ENCODE measurements at regions not wholly inside any gene's neighbourhood (a gene's known extent, or its start where the extent isn't known, plus 50 kb on each side); places are given as distances from the start of the nearest gene placed in this dataset.
"Not testable (repeated sequence)": the region's sequence is repeated elsewhere in the genome, so short reads cannot be mapped to it uniquely, and the experiment has no call there.

DNA sequence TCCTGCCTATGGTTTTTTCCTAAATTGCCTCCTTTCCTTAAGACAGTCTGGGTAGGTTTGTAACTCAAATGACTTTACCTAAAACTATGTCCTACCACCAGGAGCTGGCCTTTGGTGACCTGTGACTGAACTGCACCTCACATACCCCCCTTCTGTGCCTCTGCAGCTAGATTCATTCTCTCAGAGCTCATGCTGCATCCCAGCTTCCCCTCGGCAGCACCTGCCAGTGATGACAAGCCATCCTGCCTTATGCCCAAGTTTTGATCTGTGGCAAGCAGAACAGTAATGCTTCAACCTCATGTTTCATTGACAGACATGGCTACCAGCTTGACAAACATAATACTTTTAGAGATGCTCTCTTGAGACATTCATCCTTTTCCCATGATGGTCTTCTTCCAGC lies 141.9 kb downstream of the TSEN15 start:
- POLR2A ChIA-PET = no interaction called here
- TF ChIP-seq, protein P1, sequence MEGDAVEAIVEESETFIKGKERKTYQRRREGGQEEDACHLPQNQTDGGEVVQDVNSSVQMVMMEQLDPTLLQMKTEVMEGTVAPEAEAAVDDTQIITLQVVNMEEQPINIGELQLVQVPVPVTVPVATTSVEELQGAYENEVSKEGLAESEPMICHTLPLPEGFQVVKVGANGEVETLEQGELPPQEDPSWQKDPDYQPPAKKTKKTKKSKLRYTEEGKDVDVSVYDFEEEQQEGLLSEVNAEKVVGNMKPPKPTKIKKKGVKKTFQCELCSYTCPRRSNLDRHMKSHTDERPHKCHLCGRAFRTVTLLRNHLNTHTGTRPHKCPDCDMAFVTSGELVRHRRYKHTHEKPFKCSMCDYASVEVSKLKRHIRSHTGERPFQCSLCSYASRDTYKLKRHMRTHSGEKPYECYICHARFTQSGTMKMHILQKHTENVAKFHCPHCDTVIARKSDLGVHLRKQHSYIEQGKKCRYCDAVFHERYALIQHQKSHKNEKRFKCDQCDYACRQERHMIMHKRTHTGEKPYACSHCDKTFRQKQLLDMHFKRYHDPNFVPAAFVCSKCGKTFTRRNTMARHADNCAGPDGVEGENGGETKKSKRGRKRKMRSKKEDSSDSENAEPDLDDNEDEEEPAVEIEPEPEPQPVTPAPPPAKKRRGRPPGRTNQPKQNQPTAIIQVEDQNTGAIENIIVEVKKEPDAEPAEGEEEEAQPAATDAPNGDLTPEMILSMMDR (IDR thresholded peaks at IDR 0.05; ENCODE audit: control extremely low read depth, extremely low read depth, low read depth, missing control alignments) = no peak
- CTCF ChIA-PET = no interaction called here
- no peak for DNase-seq (ENCODE audit: extremely low spot score)

DNA sequence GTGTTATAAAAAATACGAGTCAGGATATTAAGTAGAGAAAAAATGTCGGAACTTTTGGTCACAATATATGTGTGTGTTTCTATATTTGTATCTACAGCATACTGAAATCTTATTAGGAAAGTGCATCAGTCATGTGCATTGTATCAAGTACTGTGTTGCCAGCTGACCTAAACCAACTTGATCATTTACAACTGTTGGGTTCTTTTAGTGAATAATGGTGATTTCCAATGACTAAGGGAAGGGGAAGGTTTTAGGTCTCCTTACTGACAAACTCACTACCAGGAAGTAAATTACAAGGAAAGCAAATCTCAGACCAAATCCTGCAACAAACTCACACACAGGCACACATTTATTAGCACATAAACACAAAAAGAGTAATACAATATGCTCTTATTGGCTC lies 142.7 kb downstream of the TSEN15 start:
- POLR2A ChIA-PET = no interaction called here
- DNase-seq (ENCODE audit: extremely low spot score) = no peak
- CTCF ChIA-PET = interaction anchor here (1.3 kb wide), 1 partner anchor 17 kb away, joined by 3 read pairs; no protein-coding TSS in a partner anchor
- TF ChIP-seq, protein P1 (IDR thresholded peaks at IDR 0.05; ENCODE audit: control extremely low read depth, extremely low read depth, low read depth, missing control alignments) = no peak

DNA sequence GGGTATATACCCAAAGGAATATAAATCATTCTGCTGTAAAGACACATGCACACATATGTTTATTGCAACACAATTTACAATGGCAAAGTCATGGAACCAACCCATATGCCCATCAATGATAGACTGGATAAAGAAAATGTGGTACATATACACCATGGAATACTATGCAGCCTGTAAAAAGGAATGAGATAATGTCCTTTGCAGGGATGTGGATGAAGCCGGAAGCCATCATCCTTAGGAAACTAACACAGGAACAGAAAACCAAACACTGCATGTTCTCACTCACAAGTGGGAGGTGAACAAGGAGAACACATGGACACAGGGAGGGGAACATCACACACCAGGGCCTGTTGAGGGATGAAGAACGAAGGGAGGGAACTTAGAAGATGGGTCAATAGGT lies 144.2 kb downstream of the TSEN15 start:
- CTCF ChIA-PET = interaction anchor here (1.4 kb wide), 1 partner anchor 13 kb away, joined by 4 read pairs; no protein-coding TSS in a partner anchor
- POLR2A ChIA-PET; DNase-seq (ENCODE audit: extremely low spot score): not testable (repeated sequence)

DNA sequence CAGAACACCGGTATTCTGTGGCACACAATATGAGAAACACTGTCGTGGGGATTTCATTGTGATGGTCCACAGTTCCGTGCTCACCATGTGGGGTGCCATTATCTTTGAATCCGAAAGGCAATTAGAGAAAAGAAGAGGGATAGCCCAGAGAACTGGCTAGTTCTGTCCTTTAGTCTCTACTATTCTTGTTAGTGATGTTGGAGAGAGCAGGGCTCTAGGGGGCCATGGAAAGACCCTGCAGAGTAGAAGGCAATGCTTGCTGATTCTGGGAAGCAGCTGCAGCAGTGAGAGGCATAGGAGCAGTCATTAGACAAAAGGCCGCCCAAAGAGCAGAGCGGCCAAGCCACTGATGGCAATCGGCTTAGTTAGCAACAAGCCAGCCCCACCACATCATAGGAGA lies 146.3 kb downstream of the TSEN15 start:
- POLR2A ChIA-PET = no interaction called here
- DNase-seq (ENCODE audit: extremely low spot score) = no peak
- CTCF ChIA-PET = no interaction called here
- TF ChIP-seq, protein P1 (IDR thresholded peaks at IDR 0.05; ENCODE audit: control extremely low read depth, extremely low read depth, low read depth, missing control alignments) = no peak

DNA sequence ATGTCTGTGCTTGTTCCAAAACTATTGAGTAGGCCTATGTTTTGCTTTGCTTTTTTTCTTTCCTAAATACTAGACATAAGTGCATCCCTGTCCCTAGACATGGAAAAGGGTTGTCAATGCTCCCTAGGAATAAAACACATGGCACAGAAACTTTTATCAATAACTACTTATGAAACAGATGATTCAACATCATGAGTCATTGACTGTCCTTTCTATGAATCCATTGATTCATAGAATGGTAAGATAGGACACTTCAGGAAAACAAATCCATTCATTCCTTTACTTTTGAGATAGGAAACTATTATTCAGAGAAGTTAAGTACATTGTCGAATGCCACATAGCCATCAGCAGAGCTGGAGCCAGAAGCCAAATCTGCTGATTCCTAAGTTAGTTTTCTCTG lies 147.5 kb downstream of the TSEN15 start:
- TF ChIP-seq, protein P1 (IDR thresholded peaks at IDR 0.05; ENCODE audit: control extremely low read depth, extremely low read depth, low read depth, missing control alignments) = no peak
- ChIA-PET POLR2A (no interaction called here), CTCF (interaction anchor here (0.9 to 2.0 kb wide), 5 partner anchors 11 to 465 kb away, joined by 3 to 5 read pairs (median 4); no protein-coding TSS in a partner anchor)
- no peak for DNase-seq (ENCODE audit: extremely low spot score)

DNA sequence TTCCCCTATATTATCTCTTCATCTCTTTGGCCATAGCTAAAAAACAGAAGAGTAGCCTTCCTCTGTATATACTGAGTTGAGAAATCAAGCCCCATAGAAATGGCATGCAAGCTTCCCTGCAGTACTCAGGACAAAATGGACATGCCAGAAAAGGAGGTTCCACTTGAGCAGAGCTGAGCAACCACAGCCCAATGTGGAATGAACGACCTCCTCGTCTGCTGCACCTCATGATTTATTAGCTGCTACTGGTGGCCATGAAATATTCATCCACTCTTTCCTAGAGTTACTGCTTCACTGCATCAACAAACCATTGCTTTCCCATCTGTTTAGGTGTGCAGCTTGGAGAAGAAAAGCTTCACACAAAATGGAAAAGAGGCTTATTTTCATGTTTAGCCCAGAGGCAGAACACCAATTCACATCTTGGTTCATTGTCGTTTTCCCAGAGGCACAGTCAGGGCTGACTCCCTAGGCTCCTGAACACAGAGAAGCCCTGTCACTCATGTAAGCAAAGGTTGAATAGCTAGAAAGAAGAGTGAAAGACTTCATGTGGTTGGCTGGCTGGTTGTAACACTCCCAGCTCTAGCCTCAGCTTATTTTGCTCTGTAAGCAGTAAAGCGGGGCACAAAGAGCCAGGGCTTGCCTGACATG lies 148.0 kb downstream of the TSEN15 start:
- ChIA-PET POLR2A (no interaction called here), CTCF (interaction anchor here (0.9 to 2.0 kb wide), 5 partner anchors 11 to 464 kb away, joined by 3 to 5 read pairs (median 4); no protein-coding TSS in a partner anchor)
- no peak for DNase-seq (ENCODE audit: extremely low spot score)
- TF ChIP-seq, protein P1 (IDR thresholded peaks at IDR 0.05; ENCODE audit: control extremely low read depth, extremely low read depth, low read depth, missing control alignments) = no peak

DNA sequence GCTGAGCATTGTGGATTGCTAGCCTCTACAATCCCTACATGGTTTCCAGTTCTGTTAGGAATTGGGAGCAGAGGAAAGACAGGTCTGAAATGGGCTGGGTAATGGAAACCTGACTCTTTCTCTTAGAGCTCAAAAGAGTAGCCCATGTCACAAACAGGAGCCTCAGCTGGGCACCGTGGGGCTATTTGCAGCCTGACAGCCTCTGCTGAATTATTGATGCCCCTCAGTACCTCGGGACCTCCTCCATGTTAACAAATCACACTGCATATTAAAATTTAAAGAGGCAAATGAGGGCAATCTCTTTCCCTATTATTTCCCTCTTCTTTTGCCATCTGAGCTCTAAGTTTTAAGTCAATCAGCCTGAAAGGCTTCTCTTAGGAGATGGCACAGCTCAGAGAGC lies 157.1 kb downstream of the TSEN15 start:
- ChIA-PET POLR2A (no interaction called here), CTCF (interaction anchor here (0.8 to 3.4 kb wide), 4 partner anchors 12 to 456 kb away, joined by 3 to 12 read pairs (median 4); no protein-coding TSS in a partner anchor)
- TF ChIP-seq, protein P1 (IDR thresholded peaks at IDR 0.05; ENCODE audit: control extremely low read depth, extremely low read depth, low read depth, missing control alignments) = no peak
- no peak for DNase-seq (ENCODE audit: extremely low spot score)
